OCI-LY3 (cell line): ENCODE measurements at regions not wholly inside any gene's neighbourhood (a gene's known extent, or its start where the extent isn't known, plus 50 kb on each side); places are given as distances from the start of the nearest gene placed in this dataset.

ENCODE experiments used
- H2AFZ ChIP-seq: fragments of 200-600, 300-600 bp; shearing (Covaris generic); 2 replicates; pipeline ENCODE4 v1.6.0; 2014; ENCODE audit warnings: antibody characterized with exemption, low read depth, low read length
- H3K27ac ChIP-seq: fragments of 200-600, 300-600 bp; sonication (generic); 2 replicates; pipeline ENCODE4 v1.5.1; 2014; ENCODE audit warnings: mild to moderate bottlenecking, low read length, moderate library complexity, mixed read lengths
- H3K27me3 ChIP-seq: fragments of 200-600, 300-600 bp; sonication (generic); 2 replicates; pipeline ENCODE4 v1.6.1; 2014; ENCODE audit warnings: low read depth, low read length, mixed read lengths
- H3K36me3 ChIP-seq: fragments of 200-600, 300-600 bp; sonication (generic); replicated peaks from 2 replicates; pipeline ENCODE3; 2014; ENCODE audit warnings: low read depth, low read length, mixed read lengths
- H3K4me1 ChIP-seq: fragments of 300-600, 200-600 bp; sonication (generic); 2 replicates; pipeline ENCODE4 v1.6.1; 2014; ENCODE audit warnings: low read length, mixed read lengths
- H3K4me2 ChIP-seq: fragments of 200-600, 300-600 bp; sonication (generic); 2 replicates; pipeline ENCODE4 v1.6.1; 2014; ENCODE audit warnings: low read length, mixed read lengths
- H3K4me3 ChIP-seq: fragments of 300-600, 200-600 bp; sonication (generic); 2 replicates; pipeline ENCODE4 v1.5.1; 2014; ENCODE audit warnings: antibody characterized with exemption, mild to moderate bottlenecking, low read length, moderate library complexity
- H3K79me2 ChIP-seq: fragments of 300-600, 200-600 bp; shearing (Covaris generic); 2 replicates; pipeline ENCODE4 v1.6.1; 2014; ENCODE audit warnings: mild to moderate bottlenecking, low read length, mixed read lengths
- H3K9ac ChIP-seq: fragments of 300-600, 200-600 bp; shearing (Covaris generic); 2 replicates; pipeline ENCODE4 v1.6.0; 2014; ENCODE audit warnings: mild to moderate bottlenecking, low read length, moderate library complexity
- H3K9me3 ChIP-seq: fragments of 200-600, 300-600 bp; shearing (Covaris generic); 2 replicates; pipeline ENCODE4 v1.6.1; 2014; ENCODE audit warnings: low read length, mixed read lengths; ENCODE audit not compliant: insufficient read depth
- H4K20me1 ChIP-seq: fragments of 200-600, 300-600 bp; sonication (generic); 2 replicates; pipeline ENCODE4 v1.6.1; 2016; ENCODE audit warnings: low read length, mixed read lengths; ENCODE audit not compliant: insufficient read depth
- CTCF ChIP-seq: fragments of 200-600, 300-600 bp; sonication (generic); IDR thresholded peaks from 2 replicates; pipeline ENCODE4 v1.5.1; 2014; ENCODE audit warnings: antibody characterized with exemption, low read length, low read depth
- EZH2phosphoT487 ChIP-seq: fragments of 200-600 bp; shearing (Covaris generic); IDR thresholded peaks from 2 replicates; pipeline ENCODE4 v1.6.1; 2018; ENCODE audit warnings: antibody characterized with exemption, mixed run types, low read depth

GRCh38 chr17:34850023-34850422 is 111.2 kb downstream of the CCT6B start:
- H3K27me3 ChIP-seq: peaks cover 21% of the 10 kb centered on the region
- no peaks in the 10 kb centered on the region for H3K4me1 ChIP-seq
- TF ChIP-seq EZH2phosphoT487: no peak
- no peak for TF ChIP-seq CTCF
- H3K36me3 ChIP-seq: no peaks in the 10 kb centered on the region
- H3K79me2 ChIP-seq: no peaks in the 10 kb centered on the region
- H3K4me2 ChIP-seq: no peak overlapping the region
- H2AFZ ChIP-seq: no peak overlapping the region
- no peak overlapping the region for H3K4me3 ChIP-seq
- no peak overlapping the region for H3K27ac ChIP-seq
- H3K9ac ChIP-seq: no peak overlapping the region
- no peaks in the 10 kb centered on the region for H3K9me3 ChIP-seq
- no peaks in the 10 kb centered on the region for H4K20me1 ChIP-seq

- H4K20me1 ChIP-seq: no peaks in the 10 kb centered on the region
- H2AFZ ChIP-seq: no peak overlapping the region
- no peaks in the 10 kb centered on the region for H3K36me3 ChIP-seq
- H3K9me3 ChIP-seq: no peaks in the 10 kb centered on the region
- H3K27me3 ChIP-seq: peaks cover 9% of the 10 kb centered on the region
- H3K79me2 ChIP-seq: no peaks in the 10 kb centered on the region
- H3K4me3 ChIP-seq: no peak overlapping the region
- H3K4me2 ChIP-seq: no peak overlapping the region
- no peak overlapping the region for H3K9ac ChIP-seq
- H3K27ac ChIP-seq: no peak overlapping the region
- no peak for TF ChIP-seq CTCF
- TF ChIP-seq EZH2phosphoT487: no peak
- no peaks in the 10 kb centered on the region for H3K4me1 ChIP-seq
These were observed 113.3 kb downstream of the CCT6B start for GRCh38 chr17:34847938-34848337.

- no peak overlapping the region for H2AFZ ChIP-seq
- no peak overlapping the region for H3K27ac ChIP-seq
- H3K36me3 ChIP-seq: no peaks in the 10 kb centered on the region
- H3K9me3 ChIP-seq: no peaks in the 10 kb centered on the region
- TF ChIP-seq CTCF: no peak
- no peak for TF ChIP-seq EZH2phosphoT487
- H3K79me2 ChIP-seq: no peaks in the 10 kb centered on the region
- no peak overlapping the region for H3K4me3 ChIP-seq
- peaks cover 9% of the 10 kb centered on the region for H3K27me3 ChIP-seq
- no peak overlapping the region for H3K9ac ChIP-seq
- H3K4me2 ChIP-seq: no peak overlapping the region
- no peaks in the 10 kb centered on the region for H3K4me1 ChIP-seq
- H4K20me1 ChIP-seq: no peaks in the 10 kb centered on the region
These were observed 116.0 kb downstream of the CCT6B start for GRCh38 chr17:34845296-34845695.

GRCh38 chr17:34843682-34844081 is 117.6 kb downstream of the CCT6B start:
- peaks cover 13% of the 10 kb centered on the region for H3K27me3 ChIP-seq
- no peaks in the 10 kb centered on the region for H3K36me3 ChIP-seq
- H3K9me3 ChIP-seq: no peaks in the 10 kb centered on the region
- no peaks in the 10 kb centered on the region for H3K4me1 ChIP-seq
- no peaks in the 10 kb centered on the region for H3K79me2 ChIP-seq
- H3K27ac ChIP-seq: no peak overlapping the region
- H3K4me3 ChIP-seq: no peak overlapping the region
- no peak for TF ChIP-seq EZH2phosphoT487
- no peak for TF ChIP-seq CTCF
- no peak overlapping the region for H3K4me2 ChIP-seq
- H3K9ac ChIP-seq: no peak overlapping the region
- no peak overlapping the region for H2AFZ ChIP-seq
- H4K20me1 ChIP-seq: no peaks in the 10 kb centered on the region
